HepG2 (cell line): ENCODE measurements at regions not wholly inside any gene's neighbourhood (a gene's known extent, or its start where the extent isn't known, plus 50 kb on each side); places are given as distances from the start of the nearest gene placed in this dataset.

Experiments
- CEBPG ChIP-seq: IDR thresholded peaks from 2 replicates; pipeline ENCODE4 v1.6.1; 2016
- FOXP1 ChIP-seq, 2 experiments: fragments of 450-650 bp in 1 of 2; IDR thresholded peaks; 2 replicates each; pipeline ENCODE4 v1.6.1; 2017 to 2018; ENCODE audit warnings: antibody characterized with exemption in 1 of 2
- JARID2 ChIP-seq: sonication (generic); formaldehyde crosslinking; IDR thresholded peaks from 2 replicates; pipeline ENCODE4 v1.8.1; 2023; ENCODE audit warnings: missing genetic modification reagents, inconsistent platforms; ENCODE audit not compliant: insufficient replicate concordance
- KMT2A ChIP-seq: sonication (generic); formaldehyde crosslinking; IDR thresholded peaks from 2 replicates; pipeline ENCODE4 v1.4.0; 2020; ENCODE audit warnings: missing genetic modification reagents
- NR2F6 ChIP-seq, 2 experiments: IDR thresholded peaks; 2 replicates each; pipeline ENCODE4 v1.6.1; 2016; ENCODE audit warnings: antibody characterized with exemption in 1 of 2, mild to moderate bottlenecking in 1 of 2
- ZFYVE20 ChIP-seq: sonication (generic); formaldehyde crosslinking; IDR thresholded peaks from 2 replicates; pipeline ENCODE4 v1.8.0; 2023; ENCODE audit warnings: low read depth, mild to moderate bottlenecking, moderate library complexity, missing genetic modification reagents, borderline replicate concordance
- ZKSCAN5 ChIP-seq: sonication (generic); formaldehyde crosslinking; IDR thresholded peaks from 2 replicates; pipeline ENCODE4 v1.5.1; 2020; ENCODE audit warnings: mild to moderate bottlenecking, missing genetic modification reagents
- ZNF10 ChIP-seq: sonication (generic); formaldehyde crosslinking; IDR thresholded peaks from 2 replicates; pipeline ENCODE4 v1.4.0; 2020; ENCODE audit warnings: mild to moderate bottlenecking, low read depth, missing genetic modification reagents, borderline replicate concordance
- ZNF33B ChIP-seq: sonication (generic); formaldehyde crosslinking; IDR thresholded peaks from 2 replicates; pipeline ENCODE4 v1.5.1; 2020; ENCODE audit warnings: mild to moderate bottlenecking, missing genetic modification reagents
- ZNF34 ChIP-seq: sonication (generic); formaldehyde crosslinking; IDR thresholded peaks from 2 replicates; pipeline ENCODE4 v1.4.0; 2020; ENCODE audit warnings: mild to moderate bottlenecking, missing genetic modification reagents, borderline replicate concordance
- ZNF510 ChIP-seq: sonication (generic); formaldehyde crosslinking; IDR thresholded peaks from 2 replicates; pipeline ENCODE4 v1.4.0; 2020; ENCODE audit warnings: low read depth, mild to moderate bottlenecking, missing genetic modification reagents
- ZNF552 ChIP-seq: sonication (generic); formaldehyde crosslinking; IDR thresholded peaks from 2 replicates; pipeline ENCODE4 v1.9.0; 2022; ENCODE audit warnings: missing genetic modification reagents, mild to moderate bottlenecking, borderline replicate concordance
- ZNF629 ChIP-seq: sonication (generic); formaldehyde crosslinking; conservative IDR thresholded peaks from 2 replicates; pipeline ENCODE4 v1.5.0; 2020; ENCODE audit warnings: missing genetic modification reagents
- ZNF841 ChIP-seq: sonication (generic); formaldehyde crosslinking; IDR thresholded peaks from 2 replicates; pipeline ENCODE4 v1.8.1; 2023; ENCODE audit warnings: missing genetic modification reagents, borderline replicate concordance
- TF ChIP-seq, protein P1 (sequence below): sonication (generic); formaldehyde crosslinking; IDR thresholded peaks from 2 replicates; pipeline ENCODE4 v1.4.0; 2020; ENCODE audit warnings: missing genetic modification reagents, borderline replicate concordance
- TF ChIP-seq, protein P2 (sequence below): sonication (generic); formaldehyde crosslinking; IDR thresholded peaks from 2 replicates; pipeline ENCODE4 v1.4.0; 2020; ENCODE audit warnings: missing genetic modification reagents
- TF ChIP-seq, protein P3 (sequence below): sonication (generic); formaldehyde crosslinking; IDR thresholded peaks from 2 replicates; pipeline ENCODE4 v1.4.0; 2020; ENCODE audit warnings: mild to moderate bottlenecking, missing genetic modification reagents
- TF ChIP-seq, protein P4 (sequence below): sonication (generic); formaldehyde crosslinking; IDR thresholded peaks from 2 replicates; pipeline ENCODE4 v1.4.0; 2020; ENCODE audit warnings: missing genetic modification reagents
- TF ChIP-seq, protein P5 (sequence below): sonication (generic); IDR thresholded peaks from 2 replicates; pipeline ENCODE4 v1.6.1; 2016; ENCODE audit warnings: low read depth, borderline replicate concordance

DNA sequence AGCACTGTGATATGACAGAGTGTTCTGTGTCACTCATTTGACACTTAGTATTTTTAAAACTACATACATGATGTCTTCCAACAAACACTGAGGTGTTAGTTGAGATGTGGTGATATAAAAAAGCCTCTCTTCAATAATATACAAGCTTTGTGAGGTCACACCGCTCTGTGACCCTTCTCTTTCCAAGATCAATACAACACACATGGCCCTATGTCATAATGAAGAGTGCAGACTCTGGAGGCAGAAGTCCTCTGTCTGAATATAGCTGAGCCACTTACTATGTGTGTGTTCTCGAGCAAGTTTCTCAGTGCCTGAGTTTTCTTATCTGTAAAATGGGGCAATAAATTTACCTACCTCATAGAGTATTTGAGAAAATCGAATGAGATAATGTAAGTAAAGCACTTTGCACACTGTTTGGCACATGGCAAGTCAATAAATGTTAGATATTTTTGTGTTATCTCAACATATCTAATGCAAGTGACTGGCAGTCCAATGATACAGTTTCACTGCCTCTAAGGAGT is 499.0 kb upstream of the MARCKS start (continued):
- TF ChIP-seq, protein P1, sequence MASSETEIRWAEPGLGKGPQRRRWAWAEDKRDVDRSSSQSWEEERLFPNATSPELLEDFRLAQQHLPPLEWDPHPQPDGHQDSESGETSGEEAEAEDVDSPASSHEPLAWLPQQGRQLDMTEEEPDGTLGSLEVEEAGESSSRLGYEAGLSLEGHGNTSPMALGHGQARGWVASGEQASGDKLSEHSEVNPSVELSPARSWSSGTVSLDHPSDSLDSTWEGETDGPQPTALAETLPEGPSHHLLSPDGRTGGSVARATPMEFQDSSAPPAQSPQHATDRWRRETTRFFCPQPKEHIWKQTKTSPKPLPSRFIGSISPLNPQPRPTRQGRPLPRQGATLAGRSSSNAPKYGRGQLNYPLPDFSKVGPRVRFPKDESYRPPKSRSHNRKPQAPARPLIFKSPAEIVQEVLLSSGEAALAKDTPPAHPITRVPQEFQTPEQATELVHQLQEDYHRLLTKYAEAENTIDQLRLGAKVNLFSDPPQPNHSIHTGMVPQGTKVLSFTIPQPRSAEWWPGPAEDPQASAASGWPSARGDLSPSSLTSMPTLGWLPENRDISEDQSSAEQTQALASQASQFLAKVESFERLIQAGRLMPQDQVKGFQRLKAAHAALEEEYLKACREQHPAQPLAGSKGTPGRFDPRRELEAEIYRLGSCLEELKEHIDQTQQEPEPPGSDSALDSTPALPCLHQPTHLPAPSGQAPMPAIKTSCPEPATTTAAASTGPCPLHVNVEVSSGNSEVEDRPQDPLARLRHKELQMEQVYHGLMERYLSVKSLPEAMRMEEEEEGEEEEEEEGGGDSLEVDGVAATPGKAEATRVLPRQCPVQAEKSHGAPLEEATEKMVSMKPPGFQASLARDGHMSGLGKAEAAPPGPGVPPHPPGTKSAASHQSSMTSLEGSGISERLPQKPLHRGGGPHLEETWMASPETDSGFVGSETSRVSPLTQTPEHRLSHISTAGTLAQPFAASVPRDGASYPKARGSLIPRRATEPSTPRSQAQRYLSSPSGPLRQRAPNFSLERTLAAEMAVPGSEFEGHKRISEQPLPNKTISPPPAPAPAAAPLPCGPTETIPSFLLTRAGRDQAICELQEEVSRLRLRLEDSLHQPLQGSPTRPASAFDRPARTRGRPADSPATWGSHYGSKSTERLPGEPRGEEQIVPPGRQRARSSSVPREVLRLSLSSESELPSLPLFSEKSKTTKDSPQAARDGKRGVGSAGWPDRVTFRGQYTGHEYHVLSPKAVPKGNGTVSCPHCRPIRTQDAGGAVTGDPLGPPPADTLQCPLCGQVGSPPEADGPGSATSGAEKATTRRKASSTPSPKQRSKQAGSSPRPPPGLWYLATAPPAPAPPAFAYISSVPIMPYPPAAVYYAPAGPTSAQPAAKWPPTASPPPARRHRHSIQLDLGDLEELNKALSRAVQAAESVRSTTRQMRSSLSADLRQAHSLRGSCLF (CRISPR knock-in tag) = no peak
- TF ChIP-seq ZFYVE20 (CRISPR knock-in tag) = no peak
- TF ChIP-seq ZNF33B (CRISPR knock-in tag) = no peak
- TF ChIP-seq ZNF552 (CRISPR knock-in tag) = no peak
- peak; percentile 55 for TF ChIP-seq ZNF629 (CRISPR knock-in tag)
- no peak for TF ChIP-seq ZNF10
- TF ChIP-seq, protein P2, sequence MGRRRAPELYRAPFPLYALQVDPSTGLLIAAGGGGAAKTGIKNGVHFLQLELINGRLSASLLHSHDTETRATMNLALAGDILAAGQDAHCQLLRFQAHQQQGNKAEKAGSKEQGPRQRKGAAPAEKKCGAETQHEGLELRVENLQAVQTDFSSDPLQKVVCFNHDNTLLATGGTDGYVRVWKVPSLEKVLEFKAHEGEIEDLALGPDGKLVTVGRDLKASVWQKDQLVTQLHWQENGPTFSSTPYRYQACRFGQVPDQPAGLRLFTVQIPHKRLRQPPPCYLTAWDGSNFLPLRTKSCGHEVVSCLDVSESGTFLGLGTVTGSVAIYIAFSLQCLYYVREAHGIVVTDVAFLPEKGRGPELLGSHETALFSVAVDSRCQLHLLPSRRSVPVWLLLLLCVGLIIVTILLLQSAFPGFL = no peak
- TF ChIP-seq CEBPG = no peak
- TF ChIP-seq ZNF34 (CRISPR knock-in tag) = no peak
- TF ChIP-seq, protein P3, sequence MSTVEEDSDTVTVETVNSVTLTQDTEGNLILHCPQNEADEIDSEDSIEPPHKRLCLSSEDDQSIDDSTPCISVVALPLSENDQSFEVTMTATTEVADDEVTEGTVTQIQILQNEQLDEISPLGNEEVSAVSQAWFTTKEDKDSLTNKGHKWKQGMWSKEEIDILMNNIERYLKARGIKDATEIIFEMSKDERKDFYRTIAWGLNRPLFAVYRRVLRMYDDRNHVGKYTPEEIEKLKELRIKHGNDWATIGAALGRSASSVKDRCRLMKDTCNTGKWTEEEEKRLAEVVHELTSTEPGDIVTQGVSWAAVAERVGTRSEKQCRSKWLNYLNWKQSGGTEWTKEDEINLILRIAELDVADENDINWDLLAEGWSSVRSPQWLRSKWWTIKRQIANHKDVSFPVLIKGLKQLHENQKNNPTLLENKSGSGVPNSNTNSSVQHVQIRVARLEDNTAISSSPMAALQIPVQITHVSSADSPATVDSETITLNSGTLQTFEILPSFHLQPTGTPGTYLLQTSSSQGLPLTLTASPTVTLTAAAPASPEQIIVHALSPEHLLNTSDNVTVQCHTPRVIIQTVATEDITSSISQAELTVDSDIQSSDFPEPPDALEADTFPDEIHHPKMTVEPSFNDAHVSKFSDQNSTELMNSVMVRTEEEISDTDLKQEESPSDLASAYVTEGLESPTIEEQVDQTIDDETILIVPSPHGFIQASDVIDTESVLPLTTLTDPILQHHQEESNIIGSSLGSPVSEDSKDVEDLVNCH (CRISPR knock-in tag) = no peak
- TF ChIP-seq, protein P4, sequence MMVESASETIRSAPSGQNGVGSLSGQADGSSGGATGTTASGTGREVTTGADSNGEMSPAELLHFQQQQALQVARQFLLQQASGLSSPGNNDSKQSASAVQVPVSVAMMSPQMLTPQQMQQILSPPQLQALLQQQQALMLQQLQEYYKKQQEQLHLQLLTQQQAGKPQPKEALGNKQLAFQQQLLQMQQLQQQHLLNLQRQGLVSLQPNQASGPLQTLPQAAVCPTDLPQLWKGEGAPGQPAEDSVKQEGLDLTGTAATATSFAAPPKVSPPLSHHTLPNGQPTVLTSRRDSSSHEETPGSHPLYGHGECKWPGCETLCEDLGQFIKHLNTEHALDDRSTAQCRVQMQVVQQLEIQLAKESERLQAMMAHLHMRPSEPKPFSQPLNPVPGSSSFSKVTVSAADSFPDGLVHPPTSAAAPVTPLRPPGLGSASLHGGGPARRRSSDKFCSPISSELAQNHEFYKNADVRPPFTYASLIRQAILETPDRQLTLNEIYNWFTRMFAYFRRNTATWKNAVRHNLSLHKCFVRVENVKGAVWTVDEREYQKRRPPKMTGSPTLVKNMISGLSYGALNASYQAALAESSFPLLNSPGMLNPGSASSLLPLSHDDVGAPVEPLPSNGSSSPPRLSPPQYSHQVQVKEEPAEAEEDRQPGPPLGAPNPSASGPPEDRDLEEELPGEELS (CRISPR knock-in tag) = no peak
- TF ChIP-seq, protein P5, sequence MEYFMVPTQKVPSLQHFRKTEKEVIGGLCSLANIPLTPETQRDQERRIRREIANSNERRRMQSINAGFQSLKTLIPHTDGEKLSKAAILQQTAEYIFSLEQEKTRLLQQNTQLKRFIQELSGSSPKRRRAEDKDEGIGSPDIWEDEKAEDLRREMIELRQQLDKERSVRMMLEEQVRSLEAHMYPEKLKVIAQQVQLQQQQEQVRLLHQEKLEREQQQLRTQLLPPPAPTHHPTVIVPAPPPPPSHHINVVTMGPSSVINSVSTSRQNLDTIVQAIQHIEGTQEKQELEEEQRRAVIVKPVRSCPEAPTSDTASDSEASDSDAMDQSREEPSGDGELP = no peak
- no peak for TF ChIP-seq ZNF841 (CRISPR knock-in tag)
- TF ChIP-seq FOXP1 (IDR thresholded peaks at IDR 0.05) = no peak
- no peak for TF ChIP-seq FOXP1 (CRISPR knock-in tag; IDR thresholded peaks at IDR 0.05)
- TF ChIP-seq ZKSCAN5 (CRISPR knock-in tag) = no peak
- TF ChIP-seq JARID2 (CRISPR knock-in tag) = no peak
- 0 out of 2 replicates have a peak, but pooled peaks have one; percentile 34 for TF ChIP-seq NR2F6 (IDR thresholded peaks at IDR 0.05)
- TF ChIP-seq NR2F6 (CRISPR knock-in tag; IDR thresholded peaks at IDR 0.05) = no peak
- no peak for TF ChIP-seq KMT2A
- no peak for TF ChIP-seq ZNF510 (CRISPR knock-in tag)
